ENCODE measurements at regions not wholly inside any gene's neighbourhood (a gene's known extent, or its start where the extent isn't known, plus 50 kb on each side); places are given as distances from the start of the nearest gene placed in this dataset.

- no peak for TF ChIP-seq CTCF (conservative IDR thresholded peaks at IDR 0.05)
- H3K36me3 Mint-ChIP-seq, result peaks cover 13% of the 10 kb centered on the region
- H3K27me3 Mint-ChIP-seq, result no peaks in the 10 kb centered on the region
- no peak for DNase-seq (ENCODE audit: extremely low spot score, unreplicated experiment)
- H3K27ac Mint-ChIP-seq, result no peak overlapping the region
- H3K4me1 Mint-ChIP-seq (ENCODE audit: unreplicated experiment), result no peaks in the 10 kb centered on the region
- no peaks in the 10 kb centered on the region for H3K9me3 Mint-ChIP-seq
- H3K4me3 Mint-ChIP-seq, result no peak overlapping the region
Observed at GRCh38 chr12:25637752-25638151, 84.7 kb upstream of the LMNTD1 start.

GRCh38 chr12:25639406-25639805 is 86.3 kb upstream of the LMNTD1 start:
- Mint-ChIP-seq H3K27ac (no peak overlapping the region), H3K4me1 (ENCODE audit: unreplicated experiment) (no peaks in the 10 kb centered on the region), H3K27me3 (no peaks in the 10 kb centered on the region), H3K4me3 (no peak overlapping the region), H3K36me3 (peaks cover 13% of the 10 kb centered on the region), H3K9me3 (no peaks in the 10 kb centered on the region)
- TF ChIP-seq CTCF (conservative IDR thresholded peaks at IDR 0.05), result no peak
- DNase-seq (ENCODE audit: extremely low spot score, unreplicated experiment), result no peak

DNA sequence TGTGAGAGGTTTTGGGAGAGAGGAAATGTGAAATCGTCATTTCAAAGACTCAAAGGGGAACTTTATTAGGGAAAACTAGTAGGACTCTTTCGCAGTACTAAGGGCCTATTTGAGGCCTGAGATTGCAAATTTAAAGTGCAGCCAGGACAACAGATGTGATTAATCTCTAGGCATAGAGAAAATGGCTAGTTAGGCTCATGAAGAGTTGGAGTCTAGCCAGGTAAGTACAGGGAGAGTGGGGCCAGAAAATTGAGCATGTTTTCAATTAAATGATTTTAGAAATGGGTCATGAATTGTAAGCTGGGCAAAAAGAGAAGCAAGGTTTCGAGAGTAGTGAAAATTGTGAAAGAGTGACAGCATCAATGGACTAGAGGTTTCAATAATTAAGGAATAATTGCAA is 91.9 kb upstream of the LMNTD1 start:
- peaks cover 4% of the 10 kb centered on the region for H3K4me1 Mint-ChIP-seq (ENCODE audit: unreplicated experiment)
- H3K27me3 Mint-ChIP-seq, result no peaks in the 10 kb centered on the region
- DNase-seq (ENCODE audit: extremely low spot score, unreplicated experiment), result no peak
- H3K4me3 Mint-ChIP-seq, result peak overlapping the region; percentile 3
- no peak for TF ChIP-seq CTCF (conservative IDR thresholded peaks at IDR 0.05)
- H3K27ac Mint-ChIP-seq, result no peak overlapping the region
- peaks cover under 1% of the 10 kb centered on the region for H3K36me3 Mint-ChIP-seq
- peaks cover 4% of the 10 kb centered on the region for H3K9me3 Mint-ChIP-seq

GRCh38 chr12:25645427-25645826 is 92.3 kb upstream of the LMNTD1 start:
- TF ChIP-seq CTCF (conservative IDR thresholded peaks at IDR 0.05), result no peak
- H3K27me3 Mint-ChIP-seq, result no peaks in the 10 kb centered on the region
- no peak overlapping the region for H3K27ac Mint-ChIP-seq
- no peak overlapping the region for H3K4me3 Mint-ChIP-seq
- no peak for DNase-seq (ENCODE audit: extremely low spot score, unreplicated experiment)
- H3K4me1 Mint-ChIP-seq (ENCODE audit: unreplicated experiment), result peaks cover 4% of the 10 kb centered on the region
- peaks cover 4% of the 10 kb centered on the region for H3K9me3 Mint-ChIP-seq
- H3K36me3 Mint-ChIP-seq, result no peaks in the 10 kb centered on the region

- H3K27me3 Mint-ChIP-seq, result no peaks in the 10 kb centered on the region
- no peak overlapping the region for H3K4me3 Mint-ChIP-seq
- no peak for TF ChIP-seq CTCF (conservative IDR thresholded peaks at IDR 0.05)
- H3K27ac Mint-ChIP-seq, result no peak overlapping the region
- peaks cover 4% of the 10 kb centered on the region for H3K4me1 Mint-ChIP-seq (ENCODE audit: unreplicated experiment)
- H3K9me3 Mint-ChIP-seq, result no peaks in the 10 kb centered on the region
- no peak for DNase-seq (ENCODE audit: extremely low spot score, unreplicated experiment)
- no peaks in the 10 kb centered on the region for H3K36me3 Mint-ChIP-seq
Observed at GRCh38 chr12:25651931-25652330, 98.8 kb upstream of the LMNTD1 start.

DNA sequence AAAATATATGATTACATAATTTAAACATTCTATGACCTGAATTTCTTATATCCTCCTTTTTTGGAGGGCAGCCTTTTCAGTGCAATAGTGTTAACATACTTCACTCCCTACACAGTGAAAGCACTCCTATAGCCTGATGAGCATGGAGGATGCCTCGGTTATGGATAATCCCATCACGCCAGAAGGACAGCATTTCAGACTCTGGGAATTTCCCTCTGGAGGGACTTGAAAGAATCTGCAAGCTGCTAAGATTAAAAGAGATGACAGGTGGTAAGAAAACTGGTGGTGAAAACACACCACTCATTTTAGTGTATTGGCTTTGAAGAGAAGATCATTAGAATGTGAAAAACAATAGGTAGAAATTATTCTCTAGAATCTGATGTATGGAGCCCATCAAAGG is 99.3 kb upstream of the LMNTD1 start:
- Mint-ChIP-seq H3K36me3 (no peaks in the 10 kb centered on the region), H3K27ac (no peak overlapping the region), H3K4me1 (ENCODE audit: unreplicated experiment) (peaks cover 4% of the 10 kb centered on the region), H3K27me3 (no peaks in the 10 kb centered on the region), H3K4me3 (no peak overlapping the region), H3K9me3 (no peaks in the 10 kb centered on the region)
- no peak for DNase-seq (ENCODE audit: extremely low spot score, unreplicated experiment)
- TF ChIP-seq CTCF (conservative IDR thresholded peaks at IDR 0.05), result no peak

Data from type B pancreatic cell (in vitro differentiated cells).